Mucosa of descending colon (tissue), 3 donors: ENCODE measurements at regions not wholly inside any gene's neighbourhood (a gene's known extent, or its start where the extent isn't known, plus 50 kb on each side); places are given as distances from the start of the nearest gene placed in this dataset.

ENCODE experiments used
- ATAC-seq: fragments of 200-7000 bp; cut with Tn5 transposase; one replicate; pipeline ENCODE4 v1.9.1; 2020; ENCODE audit warnings: mild to moderate bottlenecking, moderate library complexity
- DNase-seq, 3 donors: peaks; one replicate each; pipeline ENCODE4 v3.0.0-alpha.2; 2020
- H3K36me3 ChIP-seq: fragments of 200-600 bp; one replicate; pipeline ENCODE4 v1.8.0; 2021; ENCODE audit warnings: low read depth, mild to moderate bottlenecking
- H3K4me1 ChIP-seq: fragments of 200-600 bp; one replicate; pipeline ENCODE4 v1.8.0; 2021; ENCODE audit warnings: low read depth, mild to moderate bottlenecking
- H3K4me3 ChIP-seq: fragments of 200-600 bp; one replicate; pipeline ENCODE4 v1.8.0; 2021; ENCODE audit warnings: mild to moderate bottlenecking
- H3K9me3 ChIP-seq: fragments of 200-600 bp; one replicate; pipeline ENCODE4 v1.8.0; 2021; ENCODE audit warnings: mild to moderate bottlenecking
- CTCF ChIP-seq: fragments of 200-600 bp; IDR thresholded peaks from one replicate; pipeline ENCODE4 v1.8.0; 2022; ENCODE audit warnings: antibody characterized with exemption, mild to moderate bottlenecking
- intact Hi-C, 2 donors: fragments of 100-400 bp; cut with DNase I in 1 of 2; cut with micrococcal nuclease in 1 of 2; formaldehyde crosslinking; loops; one replicate each; pipeline versions ENCODE4 v1.11.0 to v1.11.1; 2022; cut with DNase I, micrococcal nuclease
- donor health status: DM: no; HTN: no; CAD: no; lungs with moderate emphysema.
- donor health status: DM: no; HTN: no; CAD: no.
- donor health status: DM: no; HTN: yes; CAD: no.

- no peaks in the 10 kb centered on the region for H3K9me3 ChIP-seq
- no peak for ATAC-seq
- no peak for TF ChIP-seq CTCF
- no peaks in the 10 kb centered on the region for H3K4me1 ChIP-seq
- no peak overlapping the region for H3K4me3 ChIP-seq
- intact Hi-C loops, result no loop called here
- DNase-seq, result no peak
- no peaks in the 10 kb centered on the region for H3K36me3 ChIP-seq
Measured at GRCh38 chrY:16601626-16602025, 1278.4 kb downstream of the CDY2B start.

- TF ChIP-seq CTCF, result no peak
- no peak for ATAC-seq
- H3K4me1 ChIP-seq, result no peaks in the 10 kb centered on the region
- no peaks in the 10 kb centered on the region for H3K36me3 ChIP-seq
- no peak for DNase-seq
- intact Hi-C loops, result no loop called here
- no peak overlapping the region for H3K4me3 ChIP-seq
- no peaks in the 10 kb centered on the region for H3K9me3 ChIP-seq
Measured at GRCh38 chrY:16572061-16572460, 1308.0 kb downstream of the CDY2B start.

- no peak overlapping the region for H3K4me3 ChIP-seq
- no peaks in the 10 kb centered on the region for H3K36me3 ChIP-seq
- no peak for ATAC-seq
- H3K4me1 ChIP-seq, result no peaks in the 10 kb centered on the region
- DNase-seq, result peak in 1 of 3 donors; percentile 0
- intact Hi-C loops, result no loop called here
- no peaks in the 10 kb centered on the region for H3K9me3 ChIP-seq
- TF ChIP-seq CTCF, result no peak
Measured at GRCh38 chrY:16562491-16562890, 1317.5 kb downstream of the CDY2B start.

- ATAC-seq (no peak), DNase-seq (no peak)
- intact Hi-C loops, result no loop called here
- no peaks in the 10 kb centered on the region for H3K36me3 ChIP-seq
- H3K4me3 ChIP-seq, result no peak overlapping the region
- TF ChIP-seq CTCF, result no peak
- no peaks in the 10 kb centered on the region for H3K4me1 ChIP-seq
- no peaks in the 10 kb centered on the region for H3K9me3 ChIP-seq
Measured at GRCh38 chrY:16522021-16522420, 1358.0 kb downstream of the CDY2B start.

- intact Hi-C loops, result no loop called here
- no peak overlapping the region for H3K4me3 ChIP-seq
Measured at GRCh38 chrY:16502733-16503214, 1377.2 kb downstream of the CDY2B start.

More at GRCh38 chrY:16502733-16503214, 1377.2 kb downstream of the CDY2B start:
- TF ChIP-seq CTCF, result no peak
- ATAC-seq (no peak), DNase-seq (no peak)
- Histone ChIP-seq H3K36me3 (no peaks in the 10 kb centered on the region), H3K9me3 (no peaks in the 10 kb centered on the region), H3K4me1 (no peaks in the 10 kb centered on the region)
